Pancreas (tissue), 10 donors: ENCODE measurements at regions not wholly inside any gene's neighbourhood (a gene's known extent, or its start where the extent isn't known, plus 50 kb on each side); places are given as distances from the start of the nearest gene placed in this dataset.

Experiments
- ATAC-seq, 4 donors: fragments of 200-7000 bp; cut with Tn5 transposase; one replicate each; pipeline versions ENCODE4 v1.8.0 to v1.9.1; 2020; ENCODE audit warnings: mild to moderate bottlenecking in 4 of 4, moderate library complexity in 4 of 4
- DNase-seq, 6 donors: peaks; one replicate each; pipeline ENCODE4 v3.0.0-alpha.2; 2020
- FAIRE-seq: peaks from 2 replicates; lab custom pipeline; 2012; peaks lifted over from hg19 to GRCh38; lab: Jason Lieb, UNC
- H3K27ac ChIP-seq, 4 donors: fragments of 200-600 bp; sonication (generic); 1 replicate in 3 of 4; 2 replicates in 1 of 4; pipeline versions ENCODE4 v1.5.0 to v1.8.0; 2020
- H3K27me3 ChIP-seq, 4 donors: fragments of 200-600 bp; one replicate each; pipeline ENCODE4 v1.8.0; 2021
- H3K36me3 ChIP-seq, 3 donors: fragments of 200-600 bp; sonication (generic) in 1 of 3; one replicate each; pipeline versions ENCODE4 v1.5.0 to v1.8.0; 2020 to 2021
- H3K4me1 ChIP-seq, 3 donors: fragments of 200-600 bp; one replicate each; pipeline ENCODE4 v1.8.0; 2021
- H3K4me3 ChIP-seq, 4 donors: fragments of 200-600 bp; sonication (generic) in 2 of 4; one replicate each; pipeline versions ENCODE4 v1.5.0 to v1.8.0; 2020 to 2021
- H3K9me3 ChIP-seq, 4 donors: fragments of 200-600 bp; one replicate each; pipeline ENCODE4 v1.8.0; 2021
- WGBS, 2 donors: extraction: QIAGEN DNeasy Blood & Tissue Kit; methylation state at CpG; one replicate each; pipeline ENCODE4 v1.1.7; 2013; 5-methylcytosine and 5-hydroxymethylcytosine counted together
- intact Hi-C, 3 donors: fragments of 100-400 bp; cut with DNase I; formaldehyde crosslinking; loops; one replicate each; pipeline versions ENCODE4 v1.11.1 to v1.14.2; 2022
- TF ChIP-seq, protein P1 (sequence below), 4 donors: fragments of 200-600 bp; sonication (generic) in 3 of 4; IDR thresholded peaks; one replicate each; pipeline versions ENCODE4 v1.5.0 to v1.8.0; 2021; ENCODE audit warnings: antibody characterized with exemption in 4 of 4
- donor health status: healthy with polysubstance abuse.
- donor health status: DM: no; HTN: no; CAD: no; lungs with moderate emphysema.
- donor health status: DM: no; HTN: no; CAD: no.
- donor health status: control.
- donor health status: control.
- donor health status: Bipolar disorder and iron deficiency.
- donor health status: DM: yes; HTN: yes; CAD: no.
- donor health status: DM: no; HTN: no; CAD: no.
- donor health status: DM: no; HTN: no; CAD: no.
- donor health status: DM: yes; HTN: yes; CAD: no.

DNA sequence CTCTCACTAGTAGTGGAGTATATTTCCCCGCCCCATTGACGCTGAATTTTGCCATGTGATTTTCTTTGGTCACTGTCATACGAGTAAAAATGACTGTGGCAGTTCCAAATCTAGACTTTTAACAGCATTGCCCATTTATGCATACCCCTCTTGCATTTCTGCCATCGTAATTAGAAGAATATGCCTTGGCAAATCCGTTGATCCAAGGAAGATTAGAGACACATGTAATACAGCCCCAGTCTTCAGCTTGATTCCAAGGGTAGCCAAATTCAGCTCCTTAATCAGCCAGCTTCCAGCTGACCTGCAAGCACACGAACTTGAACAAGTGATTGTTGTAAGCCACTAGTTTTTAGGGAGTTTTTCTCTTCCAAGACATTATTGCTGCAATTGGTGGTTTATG lies 290.3 kb upstream of the ADAMTS5 start:
- H3K27me3 ChIP-seq: no peaks in the 10 kb centered on the region
- FAIRE-seq: no peak

DNA sequence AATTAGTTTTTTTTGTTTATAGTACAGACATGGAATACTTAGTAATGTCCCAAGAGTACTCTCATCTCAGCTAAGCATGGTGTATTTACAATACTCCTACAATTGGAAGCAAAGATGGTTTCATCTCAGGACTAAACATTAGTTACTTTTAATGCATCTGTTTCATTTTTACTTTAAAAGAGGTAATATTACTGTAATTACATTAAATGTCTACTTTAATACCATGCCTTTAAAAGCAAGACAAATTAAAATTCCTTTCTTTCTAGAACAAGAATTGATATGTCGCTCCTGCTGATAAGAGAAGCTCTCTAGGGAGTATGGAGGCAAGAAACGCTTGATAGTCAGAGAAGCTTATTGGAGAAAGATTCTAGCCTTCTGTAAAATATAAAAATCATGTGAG lies 284.9 kb upstream of the ADAMTS5 start:
- WGBS, 2 donors: 48% methylated on average over 2 of the region's 2 CpGs
- Histone ChIP-seq H3K36me3 (no peaks in the 10 kb centered on the region), H3K9me3 (no peaks in the 10 kb centered on the region), H3K4me1 (no peaks in the 10 kb centered on the region), H3K27me3 (no peaks in the 10 kb centered on the region), H3K27ac (no peak overlapping the region), H3K4me3 (no peak overlapping the region)
- FAIRE-seq (no peak), ATAC-seq (no peak), DNase-seq (no peak)
- TF ChIP-seq, protein P1, sequence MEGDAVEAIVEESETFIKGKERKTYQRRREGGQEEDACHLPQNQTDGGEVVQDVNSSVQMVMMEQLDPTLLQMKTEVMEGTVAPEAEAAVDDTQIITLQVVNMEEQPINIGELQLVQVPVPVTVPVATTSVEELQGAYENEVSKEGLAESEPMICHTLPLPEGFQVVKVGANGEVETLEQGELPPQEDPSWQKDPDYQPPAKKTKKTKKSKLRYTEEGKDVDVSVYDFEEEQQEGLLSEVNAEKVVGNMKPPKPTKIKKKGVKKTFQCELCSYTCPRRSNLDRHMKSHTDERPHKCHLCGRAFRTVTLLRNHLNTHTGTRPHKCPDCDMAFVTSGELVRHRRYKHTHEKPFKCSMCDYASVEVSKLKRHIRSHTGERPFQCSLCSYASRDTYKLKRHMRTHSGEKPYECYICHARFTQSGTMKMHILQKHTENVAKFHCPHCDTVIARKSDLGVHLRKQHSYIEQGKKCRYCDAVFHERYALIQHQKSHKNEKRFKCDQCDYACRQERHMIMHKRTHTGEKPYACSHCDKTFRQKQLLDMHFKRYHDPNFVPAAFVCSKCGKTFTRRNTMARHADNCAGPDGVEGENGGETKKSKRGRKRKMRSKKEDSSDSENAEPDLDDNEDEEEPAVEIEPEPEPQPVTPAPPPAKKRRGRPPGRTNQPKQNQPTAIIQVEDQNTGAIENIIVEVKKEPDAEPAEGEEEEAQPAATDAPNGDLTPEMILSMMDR (IDR thresholded peaks at IDR 0.05): no peak
- intact Hi-C loops: no loop called here

More for the DNA sequence above, 290.3 kb upstream of the ADAMTS5 start:
- no peak for ATAC-seq
- Histone ChIP-seq H3K36me3 (no peaks in the 10 kb centered on the region), H3K9me3 (no peaks in the 10 kb centered on the region), H3K4me3 (no peak overlapping the region), H3K27ac (no peak overlapping the region), H3K4me1 (no peaks in the 10 kb centered on the region)
- TF ChIP-seq, protein P1 (IDR thresholded peaks at IDR 0.05): no peak
- 59 to 76% methylated on average over 6 of the region's 6 CpGs for WGBS, 2 donors
- no peak for DNase-seq
- intact Hi-C loops: no loop called here

DNA sequence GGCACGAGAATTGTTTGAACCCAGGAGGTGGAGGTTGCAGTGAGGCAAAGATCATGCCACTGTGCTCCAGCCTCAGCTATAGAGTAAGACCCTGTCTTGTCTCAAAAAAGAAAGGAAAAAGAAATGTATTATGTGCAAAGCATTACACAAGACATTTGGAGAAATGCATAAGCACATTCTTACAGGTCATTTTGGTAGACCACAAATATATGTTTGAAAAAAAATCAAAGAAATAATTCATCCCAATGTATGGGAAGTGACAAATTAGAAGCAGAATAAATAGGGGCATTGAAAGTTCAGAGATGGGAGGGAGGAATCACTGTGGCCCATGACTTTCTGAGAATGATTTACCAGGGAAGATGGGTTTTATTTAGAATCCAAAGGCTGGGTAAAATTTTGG lies 283.5 kb upstream of the ADAMTS5 start:
- 78 to 86% methylated on average over 1 of the region's 1 CpG for WGBS, 2 donors
- Histone ChIP-seq H3K36me3 (no peaks in the 10 kb centered on the region), H3K4me1 (no peaks in the 10 kb centered on the region), H3K27ac (no peak overlapping the region), H3K9me3 (no peaks in the 10 kb centered on the region), H3K4me3 (no peak overlapping the region), H3K27me3 (no peaks in the 10 kb centered on the region)
- intact Hi-C loops: no loop called here
- DNase-seq (no peak), FAIRE-seq (no peak), ATAC-seq (no peak)
- TF ChIP-seq, protein P1 (IDR thresholded peaks at IDR 0.05): no peak

DNA sequence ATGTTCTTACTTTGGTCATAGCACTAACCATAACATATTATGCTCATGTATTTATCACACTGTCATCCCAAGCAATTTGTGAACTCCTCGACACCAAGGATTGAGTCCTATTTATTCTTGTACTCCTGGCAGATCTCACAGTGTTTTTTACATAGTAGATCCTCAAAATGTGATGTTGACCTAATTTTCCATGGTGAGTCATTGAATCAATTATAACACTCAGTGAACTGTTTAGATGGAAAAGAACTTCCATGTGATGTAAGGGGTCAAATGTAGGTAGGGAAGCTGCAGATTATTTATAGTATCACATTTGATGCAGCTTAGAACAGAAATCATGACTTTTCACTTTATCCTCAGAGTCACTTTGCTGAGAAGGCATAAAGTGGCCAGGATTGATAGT lies 281.9 kb upstream of the ADAMTS5 start:
- ATAC-seq: no peak
- Histone ChIP-seq H3K4me3 (no peak overlapping the region), H3K4me1 (no peaks in the 10 kb centered on the region), H3K9me3 (no peaks in the 10 kb centered on the region), H3K27ac (no peak overlapping the region), H3K36me3 (no peaks in the 10 kb centered on the region), H3K27me3 (no peaks in the 10 kb centered on the region)
- no peak for FAIRE-seq
- intact Hi-C loops: no loop called here
- no peak for DNase-seq
- TF ChIP-seq, protein P1 (IDR thresholded peaks at IDR 0.05): no peak
- 65 to 84% methylated on average over 1 of the region's 1 CpG for WGBS, 2 donors

DNA sequence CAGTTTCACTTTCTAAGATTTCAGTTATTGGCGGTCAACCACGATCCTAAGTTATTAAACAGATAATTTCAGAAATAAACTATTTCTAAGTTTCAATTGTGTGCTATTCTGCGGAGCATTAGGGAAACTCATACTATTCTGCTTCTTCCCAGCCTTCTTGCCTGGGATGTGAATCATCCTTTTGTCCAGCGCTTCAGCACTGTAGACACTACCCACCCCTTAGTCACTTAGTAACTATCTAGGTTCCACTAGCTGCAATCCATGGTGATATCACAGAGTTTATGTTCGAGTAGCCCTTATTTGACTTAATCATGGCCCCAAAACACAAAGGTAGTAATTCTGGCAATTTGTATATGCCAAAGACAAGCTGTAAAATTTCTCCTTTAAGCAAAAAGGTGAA lies 279.9 kb upstream of the ADAMTS5 start:
- Histone ChIP-seq H3K27me3 (no peaks in the 10 kb centered on the region), H3K4me1 (no peaks in the 10 kb centered on the region), H3K4me3 (no peak overlapping the region), H3K36me3 (no peaks in the 10 kb centered on the region), H3K27ac (no peak overlapping the region), H3K9me3 (no peaks in the 10 kb centered on the region)
- DNase-seq: no peak
- 74 to 76% methylated on average over 5 of the region's 5 CpGs for WGBS, 2 donors
- no peak for ATAC-seq
- intact Hi-C loops: no loop called here
- FAIRE-seq: no peak
- TF ChIP-seq, protein P1 (IDR thresholded peaks at IDR 0.05): no peak
